ENCODE measurements at regions not wholly inside any gene's neighbourhood (a gene's known extent, or its start where the extent isn't known, plus 50 kb on each side); places are given as distances from the start of the nearest gene placed in this dataset.

GRCh38 chr3:168417016-168417415 lies 321.3 kb upstream of the GOLIM4 start:
- no peaks in the 10 kb centered on the region for H3K36me3 ChIP-seq (ENCODE audit: control insufficient read depth, insufficient read depth, low read length)
- peaks cover 2% of the 10 kb centered on the region; the same call in 1 of the 2 replicates for H3K9me3 ChIP-seq (ENCODE audit: control insufficient read depth, insufficient read depth, low read length)
- no peak overlapping the region for H3K56ac ChIP-seq (ENCODE audit: extremely low read depth, insufficient read depth, low read length)
- H2AK5ac ChIP-seq (ENCODE audit: low read depth, low read length) = no peak overlapping the region
- no CpG with 5 or more reads among the region's 1 CpG for WGBS, 2 experiments (ENCODE audit: extremely low coverage in 2 of 2, insufficient read length in 1 of 2)
- no peak overlapping the region for H3K4ac ChIP-seq (ENCODE audit: low read depth, low read length)
- no peak overlapping the region for H4K91ac ChIP-seq (ENCODE audit: insufficient read depth, low read depth, low read length)
- in situ Hi-C loops (cut with MboI; ENCODE audit: low sequenced_read_pairs) = no loop called here
- no peak overlapping the region for H3K4me3 ChIP-seq (ENCODE audit: insufficient read depth, low read depth, low read length)
- H3K79me1 ChIP-seq (ENCODE audit: low read depth in 1 of 2, low read length in 2 of 2) = no peaks in the 10 kb centered on the region
- no peaks in the 10 kb centered on the region for H3K4me1 ChIP-seq (ENCODE audit: control insufficient read depth, insufficient read depth, low read length)
- H3K9ac ChIP-seq (ENCODE audit: low read depth, low read length) = no peak overlapping the region
- H2AK9ac ChIP-seq (replicated peaks; ENCODE audit: low read depth, low read length, poor library complexity) = no peak overlapping the region
- H3K4me2 ChIP-seq (ENCODE audit: low read depth, low read length) = no peak overlapping the region
- H2BK20ac ChIP-seq (ENCODE audit: low read depth, low read length) = no peak overlapping the region
- H2BK5ac ChIP-seq (ENCODE audit: low read depth, low read length, poor library complexity, severe bottlenecking) = no peak overlapping the region
- CTCF ChIA-PET = no interaction called here
- ATAC-seq (ENCODE audit: low read depth) = no peak
- H2BK120ac ChIP-seq (ENCODE audit: low read depth, low read length) = no peak overlapping the region
- TF ChIP-seq RCOR1 (IDR thresholded peaks at IDR 0.05; ENCODE audit: insufficient replicate concordance, low read length) = no peak
- no peak for TF ChIP-seq CTCF (conservative IDR thresholded peaks at IDR 0.05; ENCODE audit: low read depth, low read length)
- TF ChIP-seq SMC3 (IDR thresholded peaks at IDR 0.05; ENCODE audit: low read depth, low read length) = no peak
- no peak for TF ChIP-seq RAD21 (IDR thresholded peaks at IDR 0.05; ENCODE audit: low read length)
- TF ChIP-seq USF2 (IDR thresholded peaks at IDR 0.05; ENCODE audit: low read depth, low read length) = no peak
- TF ChIP-seq RFX5 (IDR thresholded peaks at IDR 0.05; ENCODE audit: low read depth, low read length) = no peak
- no peak for TF ChIP-seq BHLHE40 (IDR thresholded peaks at IDR 0.05; ENCODE audit: low read depth, low read length)
- no peaks in the 10 kb centered on the region for H4K20me1 ChIP-seq (ENCODE audit: insufficient read depth, low read length)
- no peak overlapping the region for H2AFZ ChIP-seq (replicated peaks; ENCODE audit: low read length, poor library complexity)
- POLR2A ChIA-PET (ENCODE audit: unreplicated experiment) = no interaction called here
- no peaks in the 10 kb centered on the region for H3K9me1 ChIP-seq (ENCODE audit: insufficient read depth, low read length)
- H3K18ac ChIP-seq (ENCODE audit: low read depth, low read length) = no peak overlapping the region
- H4K5ac ChIP-seq (ENCODE audit: low read depth, low read length) = no peak overlapping the region
- no peak overlapping the region for H3K14ac ChIP-seq (replicated peaks; ENCODE audit: low read depth, low read length)
- peaks cover 2% of the 10 kb centered on the region; the same call in 1 of the 2 replicates for H3K27me3 ChIP-seq (ENCODE audit: control insufficient read depth, insufficient read depth, low read length)
- DNase-seq = no peak
- H2BK15ac ChIP-seq (ENCODE audit: low read depth, low read length) = no peak overlapping the region
- H3K23ac ChIP-seq (ENCODE audit: low read depth, low read length) = no peak overlapping the region
- dilution Hi-C loops (cut with HindIII; ENCODE audit: low sequenced_read_pairs, unreplicated experiment) = no loop called here
- intact Hi-C loops (cut with micrococcal nuclease) = no loop called here
- no peak overlapping the region for H4K8ac ChIP-seq (ENCODE audit: low read depth in 2 of 2, low read length in 2 of 2)
- no TSS peak for BruUV-seq (replicated peaks)
- no peak overlapping the region for H3K27ac ChIP-seq (ENCODE audit: insufficient read depth, low read length)
